K562 (cell line): ENCODE measurements at regions not wholly inside any gene's neighbourhood (a gene's known extent, or its start where the extent isn't known, plus 50 kb on each side); places are given as distances from the start of the nearest gene placed in this dataset.

Experiments used
- DNMT1 ChIP-seq: fragments of 450-650 bp; IDR thresholded peaks from 2 replicates; pipeline ENCODE4 v1.6.1; 2016; ENCODE audit warnings: antibody characterized with exemption, mild to moderate bottlenecking
- EHMT2 ChIP-seq: fragments of 450-650 bp; IDR thresholded peaks from 2 replicates; pipeline ENCODE4 v1.6.1; 2018; ENCODE audit warnings: antibody characterized with exemption
- ELF1 ChIP-seq: fragments of 200-800 bp; sonication (Bioruptor generic); IDR thresholded peaks from 2 replicates; pipeline ENCODE4 v1.6.1; 2016; ENCODE audit warnings: missing genetic modification characterization, missing compliant biosample characterization
- ETV6 ChIP-seq, 3 experiments: fragments of 150-350 bp in 1 of 3; sonication (generic) in 1 of 3; formaldehyde crosslinking in 1 of 3; IDR thresholded peaks; 2 replicates each; pipeline versions ENCODE4 v1.6.1 to v1.8.0; 2014 to 2022; ENCODE audit warnings: borderline replicate concordance in 2 of 3, low read depth in 2 of 3, antibody characterized with exemption in 1 of 3, low read length in 1 of 3, mild to moderate bottlenecking in 1 of 3, missing genetic modification reagents in 1 of 3
- NCOA6 ChIP-seq: fragments of 450-650 bp; IDR thresholded peaks from 2 replicates; pipeline ENCODE4 v1.6.1; 2017; ENCODE audit warnings: mild to moderate bottlenecking
- RAD51 ChIP-seq: fragments of 450-650 bp; IDR thresholded peaks from 2 replicates; pipeline ENCODE4 v1.7.1; 2016; ENCODE audit warnings: low read depth, mild to moderate bottlenecking, borderline replicate concordance
- SMAD3 ChIP-seq: fragments of 450-650 bp; formaldehyde crosslinking; conservative IDR thresholded peaks from 2 replicates; pipeline ENCODE4 v1.4.0; 2020; ENCODE audit warnings: mild to moderate bottlenecking
- SMAD4 ChIP-seq: fragments of 250-450 bp; sonication (Bioruptor Pico); conservative IDR thresholded peaks from 2 replicates; pipeline ENCODE4 v1.8.0; 2021; ENCODE audit warnings: inconsistent platforms, mild to moderate bottlenecking, moderate library complexity
- U2AF1 ChIP-seq: fragments of 200-400 bp; formaldehyde crosslinking; optimal IDR thresholded peaks from 2 replicates; pipeline ENCODE3; 2017; ENCODE audit warnings: mild to moderate bottlenecking, low read depth, low read length, moderate library complexity
- XRCC3 ChIP-seq: fragments of 450-650 bp; IDR thresholded peaks from 2 replicates; pipeline ENCODE4 v1.6.1; 2017; ENCODE audit warnings: mild to moderate bottlenecking, moderate library complexity
- TF ChIP-seq, protein P1 (sequence below): fragments of 450-650 bp; IDR thresholded peaks from 2 replicates; pipeline ENCODE4 v1.7.0; 2016; ENCODE audit warnings: borderline replicate concordance
- TF ChIP-seq, protein P2 (sequence below): fragments of 450-650 bp; IDR thresholded peaks from 2 replicates; pipeline ENCODE4 v1.6.1; 2016
- TF ChIP-seq, protein P3 (sequence below): fragments of 450-650 bp; IDR thresholded peaks from 2 replicates; pipeline ENCODE4 v1.6.1; 2016; ENCODE audit warnings: antibody characterized with exemption
- TF ChIP-seq, protein P4 (sequence below): fragments of 250-450 bp; sonication (Bioruptor Pico); IDR thresholded peaks from 2 replicates; pipeline ENCODE4 v1.4.0; 2020; ENCODE audit warnings: mild to moderate bottlenecking, moderate library complexity
- TF ChIP-seq, protein P5 (sequence below): fragments of 200-800 bp; sonication (Bioruptor generic); IDR thresholded peaks from 2 replicates; pipeline ENCODE4 v1.6.1; 2017; ENCODE audit warnings: missing genetic modification characterization, missing compliant biosample characterization
- TF ChIP-seq, protein P6 (sequence below): fragments of 250-450 bp; sonication (Bioruptor Pico); IDR thresholded peaks from 2 replicates; pipeline ENCODE4 v1.8.0; 2021; ENCODE audit warnings: moderate library complexity, mild to moderate bottlenecking, inconsistent platforms

DNA sequence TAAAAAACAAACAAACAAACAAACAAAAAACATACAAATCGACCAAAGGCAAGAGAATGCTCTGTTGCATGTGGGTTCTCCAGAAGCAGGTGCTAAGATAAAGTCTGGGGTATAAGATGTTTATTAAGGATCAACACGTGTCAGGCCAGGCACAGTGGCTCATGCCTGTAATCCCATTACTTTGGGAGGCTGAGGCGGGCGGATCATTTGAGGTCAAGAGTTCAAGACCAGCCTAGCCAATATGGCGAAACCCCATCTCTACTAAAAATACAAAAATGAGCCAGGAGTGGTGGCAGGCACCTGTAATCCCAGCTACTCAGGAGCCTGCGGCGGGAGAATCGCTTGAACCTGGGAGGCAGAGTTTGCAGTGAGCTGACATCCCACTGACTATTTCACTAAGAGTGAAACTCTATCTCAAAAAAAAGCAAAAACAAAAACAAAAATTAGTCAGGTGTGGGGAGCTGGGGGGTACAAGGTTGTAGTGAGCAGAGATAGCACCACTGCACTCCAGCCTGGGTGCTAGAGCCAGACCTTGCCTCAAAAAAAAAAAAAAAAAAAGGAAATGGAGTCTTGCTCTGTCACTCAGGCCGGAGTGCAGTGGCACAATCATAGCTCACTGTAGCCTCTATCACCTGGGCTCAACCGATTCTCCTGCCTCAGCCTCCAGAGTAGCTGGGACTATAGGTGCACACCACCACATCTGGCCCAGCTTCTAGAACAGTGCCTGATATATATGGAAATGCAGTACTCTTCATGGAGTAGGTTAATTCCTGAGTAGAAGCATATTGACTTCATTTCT is 86.8 kb upstream of the JARID2 start (continued):
- TF ChIP-seq, protein P1, sequence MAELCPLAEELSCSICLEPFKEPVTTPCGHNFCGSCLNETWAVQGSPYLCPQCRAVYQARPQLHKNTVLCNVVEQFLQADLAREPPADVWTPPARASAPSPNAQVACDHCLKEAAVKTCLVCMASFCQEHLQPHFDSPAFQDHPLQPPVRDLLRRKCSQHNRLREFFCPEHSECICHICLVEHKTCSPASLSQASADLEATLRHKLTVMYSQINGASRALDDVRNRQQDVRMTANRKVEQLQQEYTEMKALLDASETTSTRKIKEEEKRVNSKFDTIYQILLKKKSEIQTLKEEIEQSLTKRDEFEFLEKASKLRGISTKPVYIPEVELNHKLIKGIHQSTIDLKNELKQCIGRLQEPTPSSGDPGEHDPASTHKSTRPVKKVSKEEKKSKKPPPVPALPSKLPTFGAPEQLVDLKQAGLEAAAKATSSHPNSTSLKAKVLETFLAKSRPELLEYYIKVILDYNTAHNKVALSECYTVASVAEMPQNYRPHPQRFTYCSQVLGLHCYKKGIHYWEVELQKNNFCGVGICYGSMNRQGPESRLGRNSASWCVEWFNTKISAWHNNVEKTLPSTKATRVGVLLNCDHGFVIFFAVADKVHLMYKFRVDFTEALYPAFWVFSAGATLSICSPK, result no peak
- TF ChIP-seq SMAD3 (no peak), ELF1 (tag) (no peak), RAD51 (no peak), XRCC3 (no peak), NCOA6 (no peak), DNMT1 (no peak), SMAD4 (no peak), U2AF1 (no peak), ETV6 (IDR thresholded peaks at IDR 0.05; ENCODE audit: borderline replicate concordance in 1 of 2, low read depth in 2 of 2, low read length in 1 of 2) (no peak), ETV6 (CRISPR knock-in tag; IDR thresholded peaks at IDR 0.05; ENCODE audit: borderline replicate concordance) (no peak), EHMT2 (no peak)
- TF ChIP-seq, protein P2, sequence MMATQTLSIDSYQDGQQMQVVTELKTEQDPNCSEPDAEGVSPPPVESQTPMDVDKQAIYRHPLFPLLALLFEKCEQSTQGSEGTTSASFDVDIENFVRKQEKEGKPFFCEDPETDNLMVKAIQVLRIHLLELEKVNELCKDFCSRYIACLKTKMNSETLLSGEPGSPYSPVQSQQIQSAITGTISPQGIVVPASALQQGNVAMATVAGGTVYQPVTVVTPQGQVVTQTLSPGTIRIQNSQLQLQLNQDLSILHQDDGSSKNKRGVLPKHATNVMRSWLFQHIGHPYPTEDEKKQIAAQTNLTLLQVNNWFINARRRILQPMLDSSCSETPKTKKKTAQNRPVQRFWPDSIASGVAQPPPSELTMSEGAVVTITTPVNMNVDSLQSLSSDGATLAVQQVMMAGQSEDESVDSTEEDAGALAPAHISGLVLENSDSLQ, result peak; percentile 70
- TF ChIP-seq, protein P3, sequence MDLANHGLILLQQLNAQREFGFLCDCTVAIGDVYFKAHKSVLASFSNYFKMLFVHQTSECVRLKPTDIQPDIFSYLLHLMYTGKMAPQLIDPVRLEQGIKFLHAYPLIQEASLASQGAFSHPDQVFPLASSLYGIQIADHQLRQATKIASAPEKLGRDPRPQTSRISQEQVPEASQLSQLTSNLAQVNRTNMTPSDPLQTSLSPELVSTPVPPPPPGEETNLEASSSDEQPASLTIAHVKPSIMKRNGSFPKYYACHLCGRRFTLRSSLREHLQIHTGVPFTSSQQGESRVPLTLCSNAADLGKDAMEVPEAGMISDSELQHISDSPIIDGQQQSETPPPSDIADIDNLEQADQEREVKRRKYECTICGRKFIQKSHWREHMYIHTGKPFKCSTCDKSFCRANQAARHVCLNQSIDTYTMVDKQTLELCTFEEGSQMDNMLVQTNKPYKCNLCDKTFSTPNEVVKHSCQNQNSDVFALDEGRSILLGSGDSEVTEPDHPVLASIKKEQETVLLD, result no peak
- TF ChIP-seq, protein P4, sequence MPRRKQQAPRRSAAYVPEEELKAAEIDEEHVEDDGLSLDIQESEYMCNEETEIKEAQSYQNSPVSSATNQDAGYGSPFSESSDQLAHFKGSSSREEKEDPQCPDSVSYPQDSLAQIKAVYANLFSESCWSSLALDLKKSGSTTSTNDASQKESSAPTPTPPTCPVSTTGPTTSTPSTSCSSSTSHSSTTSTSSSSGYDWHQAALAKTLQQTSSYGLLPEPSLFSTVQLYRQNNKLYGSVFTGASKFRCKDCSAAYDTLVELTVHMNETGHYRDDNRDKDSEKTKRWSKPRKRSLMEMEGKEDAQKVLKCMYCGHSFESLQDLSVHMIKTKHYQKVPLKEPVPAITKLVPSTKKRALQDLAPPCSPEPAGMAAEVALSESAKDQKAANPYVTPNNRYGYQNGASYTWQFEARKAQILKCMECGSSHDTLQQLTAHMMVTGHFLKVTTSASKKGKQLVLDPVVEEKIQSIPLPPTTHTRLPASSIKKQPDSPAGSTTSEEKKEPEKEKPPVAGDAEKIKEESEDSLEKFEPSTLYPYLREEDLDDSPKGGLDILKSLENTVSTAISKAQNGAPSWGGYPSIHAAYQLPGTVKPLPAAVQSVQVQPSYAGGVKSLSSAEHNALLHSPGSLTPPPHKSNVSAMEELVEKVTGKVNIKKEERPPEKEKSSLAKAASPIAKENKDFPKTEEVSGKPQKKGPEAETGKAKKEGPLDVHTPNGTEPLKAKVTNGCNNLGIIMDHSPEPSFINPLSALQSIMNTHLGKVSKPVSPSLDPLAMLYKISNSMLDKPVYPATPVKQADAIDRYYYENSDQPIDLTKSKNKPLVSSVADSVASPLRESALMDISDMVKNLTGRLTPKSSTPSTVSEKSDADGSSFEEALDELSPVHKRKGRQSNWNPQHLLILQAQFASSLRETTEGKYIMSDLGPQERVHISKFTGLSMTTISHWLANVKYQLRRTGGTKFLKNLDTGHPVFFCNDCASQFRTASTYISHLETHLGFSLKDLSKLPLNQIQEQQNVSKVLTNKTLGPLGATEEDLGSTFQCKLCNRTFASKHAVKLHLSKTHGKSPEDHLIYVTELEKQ (CRISPR knock-in tag), result no peak
- TF ChIP-seq, protein P5, sequence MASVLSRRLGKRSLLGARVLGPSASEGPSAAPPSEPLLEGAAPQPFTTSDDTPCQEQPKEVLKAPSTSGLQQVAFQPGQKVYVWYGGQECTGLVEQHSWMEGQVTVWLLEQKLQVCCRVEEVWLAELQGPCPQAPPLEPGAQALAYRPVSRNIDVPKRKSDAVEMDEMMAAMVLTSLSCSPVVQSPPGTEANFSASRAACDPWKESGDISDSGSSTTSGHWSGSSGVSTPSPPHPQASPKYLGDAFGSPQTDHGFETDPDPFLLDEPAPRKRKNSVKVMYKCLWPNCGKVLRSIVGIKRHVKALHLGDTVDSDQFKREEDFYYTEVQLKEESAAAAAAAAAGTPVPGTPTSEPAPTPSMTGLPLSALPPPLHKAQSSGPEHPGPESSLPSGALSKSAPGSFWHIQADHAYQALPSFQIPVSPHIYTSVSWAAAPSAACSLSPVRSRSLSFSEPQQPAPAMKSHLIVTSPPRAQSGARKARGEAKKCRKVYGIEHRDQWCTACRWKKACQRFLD (CRISPR knock-in tag), result no peak
- TF ChIP-seq, protein P6, sequence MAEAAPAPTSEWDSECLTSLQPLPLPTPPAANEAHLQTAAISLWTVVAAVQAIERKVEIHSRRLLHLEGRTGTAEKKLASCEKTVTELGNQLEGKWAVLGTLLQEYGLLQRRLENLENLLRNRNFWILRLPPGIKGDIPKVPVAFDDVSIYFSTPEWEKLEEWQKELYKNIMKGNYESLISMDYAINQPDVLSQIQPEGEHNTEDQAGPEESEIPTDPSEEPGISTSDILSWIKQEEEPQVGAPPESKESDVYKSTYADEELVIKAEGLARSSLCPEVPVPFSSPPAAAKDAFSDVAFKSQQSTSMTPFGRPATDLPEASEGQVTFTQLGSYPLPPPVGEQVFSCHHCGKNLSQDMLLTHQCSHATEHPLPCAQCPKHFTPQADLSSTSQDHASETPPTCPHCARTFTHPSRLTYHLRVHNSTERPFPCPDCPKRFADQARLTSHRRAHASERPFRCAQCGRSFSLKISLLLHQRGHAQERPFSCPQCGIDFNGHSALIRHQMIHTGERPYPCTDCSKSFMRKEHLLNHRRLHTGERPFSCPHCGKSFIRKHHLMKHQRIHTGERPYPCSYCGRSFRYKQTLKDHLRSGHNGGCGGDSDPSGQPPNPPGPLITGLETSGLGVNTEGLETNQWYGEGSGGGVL (CRISPR knock-in tag), result no peak
